NT2/D1 (cell line): ENCODE measurements at regions not wholly inside any gene's neighbourhood (a gene's known extent, or its start where the extent isn't known, plus 50 kb on each side); places are given as distances from the start of the nearest gene placed in this dataset.
A peak's percentile ranks its signal among the peaks of the same experiment; 100 is the strongest.

Experiments used
- DNase-seq: peaks from one replicate; pipeline ENCODE4 v3.0.0-alpha.2; 2011; ENCODE audit warnings: low read depth, low spot score
- H3K27me3 ChIP-seq: 2 replicates; pipeline ENCODE4 v1.6.0; 2011; ENCODE audit warnings: mild to moderate bottlenecking; ENCODE audit not compliant: insufficient read length, insufficient read depth
- H3K36me3 ChIP-seq: 2 replicates; pipeline ENCODE4 v1.6.1; 2011; ENCODE audit warnings: mild to moderate bottlenecking, low read length, mixed read lengths; ENCODE audit not compliant: insufficient read depth, insufficient read length
- H3K4me1 ChIP-seq: 2 replicates; pipeline ENCODE4 v1.5.1; 2011; ENCODE audit not compliant: insufficient read depth, insufficient read length
- H3K4me3 ChIP-seq: 2 replicates; pipeline ENCODE4 v1.5.1; 2011; ENCODE audit warnings: low read depth; ENCODE audit not compliant: insufficient read length
- H3K9ac ChIP-seq: 2 replicates; pipeline ENCODE4 v1.6.0; 2011; ENCODE audit warnings: low read depth; ENCODE audit not compliant: insufficient read length
- H3K9me3 ChIP-seq: 2 replicates; pipeline ENCODE4 v1.5.1; 2011; ENCODE audit warnings: mild to moderate bottlenecking, low read length; ENCODE audit not compliant: insufficient read depth
- SUZ12 ChIP-seq: IDR thresholded peaks from 2 replicates; pipeline ENCODE4 v1.6.1; 2011; ENCODE audit not compliant: insufficient read length, insufficient read depth; ENCODE audit errors: extremely low read depth
- YY1 ChIP-seq: IDR thresholded peaks from 2 replicates; pipeline ENCODE4 v1.6.1; 2011; ENCODE audit not compliant: insufficient read length, insufficient read depth
- ZNF274 ChIP-seq: IDR thresholded peaks from 2 replicates; pipeline ENCODE4 v1.6.1; 2011; ENCODE audit warnings: mild to moderate bottlenecking, low read depth, low read length

GRCh38 chr3:43855674-43856299, 165.0 kb downstream of the ABHD5 start:
- TF ChIP-seq SUZ12, result no peak
- no peak for TF ChIP-seq YY1
- no peak for TF ChIP-seq ZNF274

DNA sequence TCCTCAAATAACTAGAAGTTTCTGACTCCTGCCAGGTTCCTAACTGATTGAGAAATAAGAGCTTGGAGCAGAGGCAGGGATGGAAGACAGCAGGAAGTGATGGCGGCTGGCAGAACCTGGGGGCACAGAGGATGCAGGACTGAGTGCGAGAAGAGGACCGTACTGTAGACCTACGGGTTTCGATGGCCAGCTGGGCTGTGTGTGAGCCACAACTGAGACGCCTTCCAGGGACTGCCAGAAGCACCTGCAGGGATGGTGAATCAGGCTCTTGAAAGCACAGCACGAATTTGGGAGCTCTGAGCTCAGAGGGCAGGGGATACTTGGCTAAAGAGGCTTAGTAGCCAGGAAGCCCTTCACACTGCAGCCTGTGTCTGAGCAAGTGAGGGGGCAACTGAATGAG, 165.6 kb downstream of the ABHD5 start:
- no peaks in the 10 kb centered on the region for H3K36me3 ChIP-seq
- no peaks in the 10 kb centered on the region for H3K9me3 ChIP-seq
- H3K27me3 ChIP-seq, result peaks cover 10% of the 10 kb centered on the region
- DNase-seq, result no peak
- H3K4me3 ChIP-seq, result no peak overlapping the region
- no peak overlapping the region for H3K9ac ChIP-seq
- TF ChIP-seq ZNF274 (no peak), SUZ12 (no peak), YY1 (no peak)
- peaks cover 11% of the 10 kb centered on the region for H3K4me1 ChIP-seq

More at GRCh38 chr3:43855674-43856299, 165.0 kb downstream of the ABHD5 start:
- Histone ChIP-seq H3K4me3 (no peak overlapping the region), H3K27me3 (peaks cover 10% of the 10 kb centered on the region), H3K9me3 (no peaks in the 10 kb centered on the region), H3K9ac (no peak overlapping the region), H3K4me1 (peaks cover 11% of the 10 kb centered on the region), H3K36me3 (no peaks in the 10 kb centered on the region)
- peak; percentile 58 for DNase-seq

DNA sequence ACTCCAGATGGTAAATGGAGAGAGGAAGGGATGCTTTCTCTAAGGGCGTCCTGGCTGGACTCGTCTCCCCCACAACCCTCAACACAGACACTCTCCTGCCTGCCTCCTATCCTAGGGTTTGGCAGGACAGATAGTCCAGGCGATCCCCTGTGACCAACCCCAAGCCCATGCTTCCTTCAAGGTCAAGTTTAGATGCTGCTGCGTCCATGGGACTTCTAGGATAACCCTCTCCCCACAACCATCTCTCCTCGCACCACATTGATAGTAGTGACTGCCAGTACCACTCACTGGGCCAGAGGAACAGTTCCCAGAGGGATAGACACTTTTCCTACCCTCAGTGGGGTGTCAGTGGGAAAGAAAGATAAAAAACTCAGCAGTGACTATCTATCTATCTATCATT, 166.0 kb downstream of the ABHD5 start:
- H3K36me3 ChIP-seq, result no peaks in the 10 kb centered on the region
- peaks cover 11% of the 10 kb centered on the region for H3K4me1 ChIP-seq
- H3K27me3 ChIP-seq, result peaks cover 10% of the 10 kb centered on the region
- H3K9me3 ChIP-seq, result no peaks in the 10 kb centered on the region
- no peak overlapping the region for H3K4me3 ChIP-seq
- H3K9ac ChIP-seq, result no peak overlapping the region
- no peak for TF ChIP-seq SUZ12
- TF ChIP-seq ZNF274, result no peak
- no peak for TF ChIP-seq YY1
- no peak for DNase-seq

- no peak for TF ChIP-seq SUZ12
- no peak for TF ChIP-seq ZNF274
- no peak for TF ChIP-seq YY1
- DNase-seq, result no peak
- Histone ChIP-seq H3K9ac (no peak overlapping the region), H3K9me3 (no peaks in the 10 kb centered on the region), H3K4me3 (no peak overlapping the region), H3K36me3 (no peaks in the 10 kb centered on the region), H3K4me1 (peaks cover 11% of the 10 kb centered on the region), H3K27me3 (peaks cover 10% of the 10 kb centered on the region)
Observed at GRCh38 chr3:43857361-43858293, 166.9 kb downstream of the ABHD5 start.

DNA sequence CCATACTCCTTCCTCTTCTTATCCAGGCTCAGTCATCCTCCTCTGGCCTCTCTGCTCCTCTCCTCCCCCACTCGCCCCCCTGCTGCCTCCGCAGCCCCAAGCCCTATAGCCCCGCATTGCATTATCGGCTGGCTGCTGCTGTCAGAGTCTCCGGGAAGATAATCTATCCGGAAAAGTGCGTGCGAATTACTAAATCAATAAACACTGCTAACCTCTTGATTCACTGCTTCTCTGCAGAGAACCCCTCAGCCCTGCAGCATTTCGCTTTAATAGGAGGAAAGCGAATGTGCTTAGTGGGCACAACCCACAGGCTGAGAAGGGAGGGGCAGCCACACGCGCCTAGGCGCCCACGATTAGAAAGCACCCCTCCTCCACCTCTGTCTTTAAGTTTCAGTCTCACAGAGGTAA, 167.6 kb downstream of the ABHD5 start:
- peak overlapping the region; percentile 21 for H3K4me3 ChIP-seq
- TF ChIP-seq SUZ12, result no peak
- no peak for TF ChIP-seq YY1
- no peak for TF ChIP-seq ZNF274
- peak overlapping the region; percentile 46 for H3K9ac ChIP-seq
- no peaks in the 10 kb centered on the region for H3K36me3 ChIP-seq
- H3K9me3 ChIP-seq, result no peaks in the 10 kb centered on the region
- peaks cover 10% of the 10 kb centered on the region for H3K27me3 ChIP-seq
- H3K4me1 ChIP-seq, result peaks cover 11% of the 10 kb centered on the region
- no peak for DNase-seq

- H3K4me1 ChIP-seq, result peaks cover 13% of the 10 kb centered on the region
- H3K27me3 ChIP-seq, result peaks cover 10% of the 10 kb centered on the region
- H3K36me3 ChIP-seq, result no peaks in the 10 kb centered on the region
- no peak overlapping the region for H3K9ac ChIP-seq
- H3K4me3 ChIP-seq, result no peak overlapping the region
- no peak for DNase-seq
- TF ChIP-seq YY1 (no peak), ZNF274 (no peak), SUZ12 (no peak)
- H3K9me3 ChIP-seq, result no peaks in the 10 kb centered on the region
Observed at GRCh38 chr3:43859766-43860165, 169.0 kb downstream of the ABHD5 start.

- TF ChIP-seq ZNF274 (no peak), SUZ12 (no peak), YY1 (no peak)
- Histone ChIP-seq H3K9ac (no peak overlapping the region), H3K9me3 (no peaks in the 10 kb centered on the region), H3K36me3 (no peaks in the 10 kb centered on the region), H3K4me3 (no peak overlapping the region), H3K4me1 (peaks cover 9% of the 10 kb centered on the region), H3K27me3 (peaks cover 10% of the 10 kb centered on the region)
- DNase-seq, result no peak
Observed at GRCh38 chr3:43861635-43862034, 170.9 kb downstream of the ABHD5 start.
